ENCODE measurements at regions not wholly inside any gene's neighbourhood (a gene's known extent, or its start where the extent isn't known, plus 50 kb on each side); places are given as distances from the start of the nearest gene placed in this dataset.
"Not testable (repeated sequence)": the region's sequence is repeated elsewhere in the genome, so short reads cannot be mapped to it uniquely, and the experiment has no call there.

DNA sequence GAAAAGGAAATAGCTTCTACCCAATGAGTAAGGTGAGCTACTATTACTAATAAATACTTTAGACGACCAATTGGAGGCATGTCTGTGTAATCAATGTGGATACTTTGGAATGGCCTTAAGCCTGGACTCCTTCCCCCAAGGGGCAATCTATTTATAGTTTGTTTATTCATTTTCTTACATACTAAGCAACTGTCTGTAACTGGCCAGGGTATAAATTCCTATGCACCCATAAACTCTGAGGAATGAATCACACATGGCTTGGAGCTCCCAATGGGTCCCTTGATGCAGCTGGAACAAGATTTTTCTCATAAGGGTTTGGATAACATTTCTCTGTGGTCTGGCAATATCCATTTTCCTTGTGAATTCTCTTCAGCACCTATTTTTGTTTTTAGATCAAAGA, 506.8 kb downstream of the EDEM1 start:
- no peak for DNase-seq (ENCODE audit: low spot score)

DNA sequence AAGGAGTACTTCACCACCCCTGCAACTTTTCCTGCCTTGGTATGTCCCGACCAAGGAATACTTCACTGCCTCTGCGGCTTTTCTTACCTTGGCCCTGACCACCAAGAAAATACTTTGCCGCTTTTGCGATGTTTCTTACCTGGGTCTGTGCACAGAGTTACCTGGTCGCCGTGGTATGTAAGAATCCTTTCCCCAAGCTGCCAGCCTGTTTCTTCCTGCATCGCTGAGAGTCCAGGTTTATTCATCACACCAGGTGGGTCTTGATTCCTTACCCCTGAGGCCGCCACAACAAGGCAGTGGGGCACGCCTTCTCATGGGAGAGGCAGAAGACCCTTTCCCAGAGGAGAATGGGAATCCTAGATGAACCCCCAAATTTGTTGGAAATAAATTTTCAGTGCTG, 511.3 kb downstream of the EDEM1 start:
- DNase-seq (ENCODE audit: low spot score): no peak

DNA sequence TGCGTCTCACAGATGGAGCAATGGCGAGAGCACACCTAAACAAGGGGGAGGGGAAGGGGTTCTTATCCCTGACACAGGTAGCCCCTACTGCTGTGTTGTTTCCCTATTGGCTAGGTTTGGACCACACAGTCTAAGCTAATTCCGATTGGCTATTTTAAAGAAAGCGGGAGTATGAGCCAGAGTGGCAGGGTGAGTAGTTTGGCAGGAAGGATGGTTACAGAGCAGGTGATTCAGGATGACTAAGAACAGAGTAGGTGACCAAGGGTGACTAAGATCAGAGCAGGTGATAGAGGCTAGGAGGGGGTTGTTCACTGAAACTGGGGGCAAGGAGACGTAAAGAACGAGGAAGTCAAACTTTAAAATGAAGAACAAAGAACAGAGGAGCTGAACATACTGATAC, 511.8 kb downstream of the EDEM1 start:
- DNase-seq (ENCODE audit: low spot score): no peak

DNA sequence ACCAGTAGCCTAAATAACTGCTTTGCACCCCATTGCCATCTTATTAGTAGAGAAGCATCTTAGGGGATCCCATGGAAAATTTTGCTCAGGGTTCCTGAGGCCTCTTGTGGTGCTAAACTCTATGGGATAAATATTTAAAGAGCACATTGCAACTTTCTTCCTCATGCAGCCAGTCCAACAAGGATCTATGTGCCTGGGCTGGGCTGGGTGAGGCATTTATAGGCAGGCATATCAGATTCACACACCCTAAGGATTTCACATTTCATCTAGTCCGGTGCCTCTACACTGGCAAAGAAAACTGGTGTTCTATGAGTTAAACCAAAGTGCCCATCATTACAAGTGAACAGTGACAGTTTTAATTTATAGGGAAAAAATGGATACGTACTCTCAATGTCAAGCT, 512.3 kb downstream of the EDEM1 start:
- DNase-seq (ENCODE audit: low spot score): no peak

DNA sequence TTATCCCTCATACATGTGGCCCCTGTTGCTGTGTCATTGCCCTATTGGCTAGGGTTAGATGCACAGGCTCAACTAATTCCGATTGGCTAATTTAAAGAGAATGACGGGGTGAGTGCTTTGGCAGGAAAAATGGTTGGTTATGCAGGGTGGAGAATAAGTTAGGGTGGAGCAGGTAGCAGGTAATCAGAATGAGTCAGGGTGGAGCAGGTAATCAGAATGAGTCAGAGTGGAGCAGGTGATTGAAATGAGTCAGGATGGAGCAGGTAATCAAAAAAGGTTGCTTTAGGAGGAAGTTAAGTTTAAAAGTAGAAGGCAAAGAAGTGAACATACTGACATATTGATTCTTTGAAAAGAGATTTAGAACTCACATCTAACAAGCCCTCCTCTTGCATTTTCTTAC, 513.5 kb downstream of the EDEM1 start:
- DNase-seq (ENCODE audit: low spot score): not testable (repeated sequence)

DNA sequence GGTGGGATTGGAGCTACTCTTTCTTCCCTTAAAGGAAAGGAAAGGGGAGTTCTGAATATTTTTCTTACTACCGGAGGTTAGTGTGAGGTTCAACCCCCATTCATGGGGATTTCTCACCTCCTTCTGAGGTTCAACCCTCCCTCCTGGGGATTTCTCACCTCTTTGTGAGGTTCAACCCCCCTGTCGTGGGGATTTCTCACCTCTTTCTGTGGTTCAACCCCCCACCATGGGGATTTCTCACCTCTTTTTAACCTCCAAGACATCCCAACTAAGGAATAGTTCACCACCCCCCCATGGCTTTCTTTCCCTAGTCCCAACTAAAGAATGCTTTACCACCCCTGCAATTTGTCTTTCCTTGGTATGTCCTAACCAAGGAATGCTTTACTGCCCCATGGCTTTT, 520.3 kb downstream of the EDEM1 start:
- no peak for DNase-seq (ENCODE audit: low spot score)

DNA sequence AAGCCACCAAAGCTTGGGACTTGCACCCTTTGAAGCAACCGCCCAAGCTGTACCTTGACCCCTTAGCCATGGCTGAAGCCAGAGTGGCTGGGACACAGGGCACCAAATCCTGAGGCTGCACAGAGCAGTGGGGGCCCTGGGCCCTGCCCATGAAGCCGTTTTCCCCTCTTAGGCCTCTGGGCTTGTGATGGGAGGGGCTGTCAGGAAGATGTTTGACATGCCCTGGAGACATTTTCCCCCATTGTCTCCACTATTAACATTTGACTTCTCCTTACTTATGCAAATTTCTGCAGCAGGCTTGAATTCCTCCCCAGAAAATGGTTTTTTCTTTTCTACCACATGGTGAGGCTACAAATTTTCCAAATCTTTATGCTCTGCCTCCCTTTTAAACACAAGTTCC, 522.2 kb downstream of the EDEM1 start:
- no peak for DNase-seq (ENCODE audit: low spot score)

DNA sequence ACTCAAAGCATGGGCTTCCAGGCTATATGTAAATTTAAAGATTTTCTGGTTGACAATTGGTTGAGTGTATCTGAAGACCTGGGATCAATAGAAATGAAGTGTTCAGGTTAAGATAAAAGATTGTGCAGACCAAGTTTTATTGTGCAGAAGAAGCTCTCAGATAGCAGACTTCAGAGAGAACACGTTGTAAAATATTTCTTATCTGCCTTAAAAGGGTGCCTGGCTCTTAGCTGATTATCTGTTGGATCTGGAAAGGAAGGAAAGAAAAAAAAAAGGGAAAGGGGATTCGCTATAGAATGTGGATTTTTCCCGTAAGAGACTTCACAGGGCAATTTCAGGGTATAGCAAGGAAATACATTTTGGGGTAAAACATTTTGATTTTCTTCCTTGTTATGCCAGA, 523.2 kb downstream of the EDEM1 start:
- DNase-seq (ENCODE audit: low spot score): no peak

DNA sequence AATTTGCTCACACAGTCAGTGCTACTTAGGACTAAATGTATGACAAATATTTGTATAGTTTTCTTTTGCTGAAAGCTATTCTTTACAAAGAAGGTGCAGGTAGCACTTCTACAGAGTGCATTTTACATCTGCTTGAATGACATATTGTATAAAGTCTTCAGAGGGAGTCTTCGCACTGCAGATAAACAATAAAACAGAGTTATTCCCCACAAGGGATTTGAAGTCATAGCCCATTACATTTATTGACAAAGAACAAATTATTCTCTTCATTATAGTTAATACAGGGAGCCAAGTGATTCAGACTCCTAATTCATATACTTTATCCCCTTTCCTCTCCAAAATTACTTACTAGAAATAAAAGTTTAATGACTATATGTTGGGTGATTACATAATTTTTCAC, 529.7 kb downstream of the EDEM1 start:
- no peak for DNase-seq (ENCODE audit: low spot score)

DNA sequence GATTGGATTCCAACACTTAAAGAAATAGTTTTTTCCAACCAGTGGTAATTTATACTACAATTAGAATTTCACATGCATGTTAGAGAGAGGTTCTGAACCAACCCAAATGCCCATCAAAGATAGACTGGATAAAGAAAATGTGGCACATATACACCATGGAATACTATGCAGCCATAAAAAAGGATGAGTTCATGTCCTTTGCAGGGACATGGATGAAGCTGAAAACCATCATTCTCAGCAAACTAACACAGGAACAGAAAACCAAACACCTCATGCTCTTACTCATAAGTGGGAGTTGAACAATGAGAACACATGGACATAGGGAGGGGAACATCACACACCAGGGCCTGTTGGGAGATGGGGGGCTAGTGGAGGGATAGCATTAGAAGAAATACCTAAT, 532.2 kb downstream of the EDEM1 start:
- DNase-seq (ENCODE audit: low spot score): not testable (repeated sequence)

DNA sequence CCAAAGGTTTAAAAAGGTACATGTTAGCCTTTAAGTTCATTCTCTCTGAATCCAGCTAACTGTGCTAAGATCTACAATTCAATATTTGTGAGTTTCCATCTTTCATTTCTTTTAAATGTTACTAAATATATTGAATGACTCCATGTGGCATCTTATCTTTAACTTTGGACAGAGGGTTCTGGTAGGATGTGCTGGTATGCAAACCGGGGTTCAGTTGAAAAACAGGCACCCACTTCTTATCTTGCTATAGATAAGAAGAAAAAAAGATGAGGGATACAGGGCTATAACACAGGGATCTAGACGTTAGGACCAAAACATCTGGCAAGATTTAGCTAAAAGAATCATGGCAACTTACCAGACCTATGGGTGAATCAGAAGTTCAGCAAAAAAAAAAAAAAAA, 538.3 kb downstream of the EDEM1 start:
- DNase-seq (ENCODE audit: low spot score): no peak

DNA sequence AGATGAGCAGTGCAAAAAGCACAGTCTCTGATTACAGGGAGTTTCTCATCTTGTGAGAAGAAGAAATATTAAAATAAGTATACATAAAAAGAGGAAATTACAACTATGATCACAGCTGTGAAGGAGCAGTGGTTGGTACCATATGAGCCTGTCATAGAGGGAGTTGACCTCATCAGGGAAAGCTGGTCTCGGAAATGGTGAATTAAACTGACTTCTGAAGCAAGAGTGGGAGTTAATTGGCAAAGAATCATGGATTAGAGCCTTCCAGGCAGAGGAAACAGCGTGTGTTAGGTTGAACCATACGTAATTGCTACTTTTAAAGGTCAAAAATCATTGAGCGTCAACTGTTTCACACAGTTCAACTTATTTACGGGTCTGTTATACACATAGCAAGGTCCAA, 539.1 kb downstream of the EDEM1 start:
- no peak for DNase-seq (ENCODE audit: low spot score)

DNA sequence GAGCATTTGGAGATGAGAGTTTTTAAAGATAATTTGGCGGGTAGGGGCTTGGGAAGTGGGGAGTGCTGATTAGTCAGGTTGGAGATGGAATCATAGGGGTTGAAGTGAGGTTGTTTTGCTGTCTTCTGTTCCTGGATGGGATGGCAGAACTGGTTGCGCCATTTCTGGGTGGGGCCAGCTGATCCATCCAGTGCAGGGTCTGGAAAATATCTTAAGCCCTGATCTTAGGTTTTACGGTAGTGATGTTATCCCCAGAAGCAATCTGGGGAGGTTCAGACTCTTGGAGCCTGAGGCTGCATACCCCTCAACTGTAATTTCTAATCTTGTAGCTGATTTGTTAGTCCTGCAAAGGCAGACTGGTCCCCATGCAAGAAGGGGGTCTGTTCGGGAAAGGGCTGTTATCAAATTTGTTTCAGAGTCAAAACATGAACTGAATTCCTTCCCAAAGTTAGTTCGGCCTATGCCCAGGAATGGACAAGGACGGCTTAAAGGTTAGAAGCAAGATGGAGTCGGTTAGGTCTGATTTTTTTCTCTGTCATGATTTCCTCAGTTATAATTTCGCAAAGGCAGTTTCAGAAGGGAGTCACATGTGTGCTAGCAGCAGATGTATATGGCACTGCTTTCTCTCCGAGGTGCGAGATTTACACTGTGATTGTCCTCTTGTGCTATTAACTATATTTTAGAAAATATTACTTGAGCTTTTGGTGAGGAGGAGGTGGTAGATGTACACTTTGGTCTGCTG, 540.4 kb downstream of the EDEM1 start:
- no peak for DNase-seq (ENCODE audit: low spot score)

DNA sequence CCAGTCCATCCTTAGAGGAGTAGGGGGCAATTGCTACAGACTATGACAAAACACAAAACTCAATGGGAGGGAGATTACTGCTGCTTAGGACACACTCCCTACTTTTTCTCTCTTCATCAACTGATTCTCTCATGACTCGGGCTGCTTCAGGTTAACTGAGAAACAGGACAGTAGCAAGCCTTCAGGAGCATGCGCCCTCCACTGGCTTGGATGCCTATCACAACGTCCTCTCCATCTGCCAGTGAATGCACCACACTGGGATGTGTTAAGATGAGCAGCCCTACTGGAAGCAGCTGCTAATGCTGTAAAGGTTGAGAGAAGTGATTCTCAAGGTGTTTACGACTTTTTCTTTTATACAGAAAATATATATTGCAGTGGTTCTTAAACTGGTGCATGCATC, 542.3 kb downstream of the EDEM1 start:
- DNase-seq (ENCODE audit: low spot score): no peak

DNA sequence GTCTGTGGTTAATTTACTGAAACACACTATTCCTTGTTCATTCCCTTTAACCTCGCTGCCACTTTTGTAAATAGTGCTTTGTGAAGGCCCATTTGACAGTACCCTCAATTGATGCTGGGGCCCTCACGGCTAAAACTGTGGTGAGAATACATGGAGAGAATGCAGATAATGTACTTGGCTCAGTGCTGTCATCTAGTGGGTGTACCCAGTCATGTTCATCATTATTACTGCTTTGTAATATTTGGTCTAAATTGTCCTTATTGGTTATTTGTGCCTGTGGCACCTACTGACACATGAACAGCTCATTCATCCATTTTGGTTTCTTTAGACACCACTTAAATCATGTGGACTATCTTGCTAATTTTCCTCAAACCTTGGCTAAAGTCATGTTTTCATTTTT, 543.6 kb downstream of the EDEM1 start:
- DNase-seq (ENCODE audit: low spot score): no peak

DNA sequence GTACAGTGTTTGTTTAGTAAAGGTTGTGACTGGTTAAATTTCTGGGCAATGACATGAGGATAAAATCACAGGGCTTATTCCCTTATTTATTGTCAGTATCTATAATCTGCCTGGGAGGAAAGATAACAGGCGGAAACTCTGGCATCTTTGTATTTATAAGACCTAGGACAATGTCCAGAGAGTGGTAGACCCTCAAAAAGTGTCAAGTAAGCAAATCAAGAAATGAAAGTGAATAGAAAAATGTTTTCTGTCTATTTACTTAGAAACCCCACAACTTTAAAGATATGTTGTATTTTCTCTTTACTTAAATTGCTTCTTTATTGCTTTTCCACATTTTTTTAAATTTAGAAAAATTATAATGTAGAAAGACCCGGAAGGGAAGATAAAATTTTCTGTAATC, 544.6 kb downstream of the EDEM1 start:
- DNase-seq (ENCODE audit: low spot score): no peak

DNA sequence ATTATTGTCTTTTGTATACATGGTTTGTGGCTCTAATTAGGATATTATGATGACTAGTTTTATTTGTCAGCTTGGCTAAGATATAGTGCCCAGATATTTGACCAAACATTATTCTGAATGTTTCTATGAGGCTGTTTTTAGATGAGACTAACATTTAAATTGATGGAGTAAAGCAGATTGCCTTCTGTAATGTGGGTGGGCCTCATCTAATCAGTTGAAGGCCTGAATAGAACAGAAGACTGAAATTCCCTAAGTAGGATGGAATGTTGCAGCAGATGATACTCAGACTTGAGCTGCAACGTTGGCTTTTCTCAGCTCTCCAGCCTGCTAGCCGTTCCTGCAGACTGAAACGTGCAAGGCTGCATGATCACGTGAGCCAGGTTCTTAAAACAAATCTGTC, 546.5 kb downstream of the EDEM1 start:
- DNase-seq (ENCODE audit: low spot score): no peak

DNA sequence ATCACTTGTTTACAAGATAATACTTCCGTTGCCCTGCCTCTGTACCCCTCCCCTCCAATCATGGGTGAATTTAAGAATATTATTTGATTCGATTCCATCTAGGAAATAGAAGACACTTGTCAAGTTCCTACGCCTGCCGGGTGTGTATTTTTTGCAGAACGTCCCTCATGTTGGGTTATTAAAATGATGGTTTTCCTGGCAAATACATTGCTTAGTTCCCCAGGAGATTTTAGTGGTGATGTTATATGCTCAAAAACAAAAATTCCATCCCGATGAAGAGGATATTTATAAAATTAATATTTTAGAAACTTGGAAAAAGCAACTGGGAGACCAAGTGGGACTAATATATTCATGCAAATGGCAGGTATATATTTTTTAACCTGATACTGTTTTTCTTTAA, 548.4 kb downstream of the EDEM1 start:
- DNase-seq (ENCODE audit: low spot score): no peak

DNA sequence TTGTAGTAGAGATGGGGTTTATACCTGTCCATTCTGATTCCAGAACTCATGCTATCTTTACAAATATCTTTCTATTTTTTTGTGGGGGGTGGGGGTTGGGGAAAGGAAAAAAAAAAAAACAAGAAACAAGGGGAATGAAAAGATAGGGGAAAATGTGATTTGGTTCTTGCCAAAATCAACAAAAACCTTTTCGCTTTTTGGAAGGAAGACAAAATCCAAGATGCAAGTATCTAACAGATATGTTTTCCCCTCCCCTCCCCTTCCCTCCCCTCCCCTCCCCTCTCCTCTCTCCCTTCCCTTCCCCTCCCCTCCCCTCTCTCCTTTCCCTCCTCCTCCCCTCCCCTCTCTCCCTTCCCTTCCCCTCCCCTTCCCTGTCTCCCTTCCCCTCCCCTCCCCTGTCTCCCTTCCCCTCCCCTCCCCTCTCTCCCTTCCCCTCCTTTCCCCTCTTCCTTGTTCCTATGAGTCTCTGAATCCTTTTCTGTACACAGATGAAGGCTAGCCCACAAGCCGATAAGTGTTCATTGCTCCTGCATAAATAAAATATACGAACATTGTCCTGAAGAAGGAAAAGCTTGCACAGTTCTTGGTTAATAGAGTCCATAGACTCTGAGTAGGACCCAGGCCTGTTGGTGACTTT, 551.9 kb downstream of the EDEM1 start:
- DNase-seq (ENCODE audit: low spot score): no peak

DNA sequence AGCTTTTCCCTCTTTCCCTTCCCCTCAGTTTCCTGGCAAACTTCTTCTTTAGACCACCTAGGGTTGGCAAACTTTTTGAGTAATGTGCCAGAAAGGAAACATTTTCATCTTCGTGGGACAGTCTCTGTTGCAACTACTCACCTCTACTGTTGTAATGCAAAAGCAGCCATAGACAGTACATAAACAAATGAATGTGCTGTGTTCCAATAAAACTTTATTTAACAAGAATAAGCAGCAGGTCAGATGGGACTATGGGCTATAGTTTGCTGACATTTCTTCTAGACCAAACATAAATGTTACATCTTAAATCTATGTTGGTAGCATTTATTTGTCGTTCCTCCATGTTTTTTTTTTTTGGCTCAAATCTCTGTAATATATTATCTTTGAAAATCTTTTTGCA, 552.4 kb downstream of the EDEM1 start:
- DNase-seq (ENCODE audit: low spot score): no peak

DNA sequence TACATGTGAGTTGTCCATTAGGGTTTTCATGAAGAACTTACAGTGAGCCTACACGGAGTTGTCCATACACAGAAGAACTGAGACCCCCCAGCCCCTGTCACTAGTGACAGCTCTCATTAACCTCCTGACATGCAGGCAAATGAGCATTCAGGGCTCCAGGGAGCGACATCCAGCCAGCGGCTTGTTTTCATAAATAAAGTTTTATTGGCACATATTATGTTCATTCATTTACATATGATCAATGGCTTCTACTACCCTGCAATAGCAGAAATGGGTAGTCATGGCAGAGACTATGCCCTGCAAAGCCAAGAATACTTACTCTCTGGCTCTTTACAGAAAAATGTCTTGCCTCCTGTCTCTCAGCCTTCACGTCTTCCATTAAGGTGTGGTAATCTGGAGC, 553.5 kb downstream of the EDEM1 start:
- DNase-seq (ENCODE audit: low spot score): no peak

DNA sequence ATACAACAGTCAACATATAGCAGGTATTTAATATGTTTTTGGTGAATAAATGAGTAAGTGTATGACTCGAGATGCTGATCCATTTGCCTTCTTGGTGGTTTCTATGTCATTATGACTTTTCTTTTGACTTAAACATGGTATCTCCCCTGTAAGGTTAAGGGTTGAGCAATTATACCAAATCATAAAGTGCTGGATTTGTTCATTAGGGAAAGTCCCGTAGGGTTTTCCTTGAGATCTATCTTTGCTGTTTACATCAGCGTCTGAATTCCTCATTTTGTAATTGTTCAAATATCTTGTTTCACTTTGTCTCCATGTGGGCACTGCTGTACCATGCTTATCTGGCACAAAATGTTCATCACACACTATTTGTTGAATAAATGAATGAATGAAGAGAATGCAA, 562.6 kb downstream of the EDEM1 start:
- no peak for DNase-seq (ENCODE audit: low spot score)

DNA sequence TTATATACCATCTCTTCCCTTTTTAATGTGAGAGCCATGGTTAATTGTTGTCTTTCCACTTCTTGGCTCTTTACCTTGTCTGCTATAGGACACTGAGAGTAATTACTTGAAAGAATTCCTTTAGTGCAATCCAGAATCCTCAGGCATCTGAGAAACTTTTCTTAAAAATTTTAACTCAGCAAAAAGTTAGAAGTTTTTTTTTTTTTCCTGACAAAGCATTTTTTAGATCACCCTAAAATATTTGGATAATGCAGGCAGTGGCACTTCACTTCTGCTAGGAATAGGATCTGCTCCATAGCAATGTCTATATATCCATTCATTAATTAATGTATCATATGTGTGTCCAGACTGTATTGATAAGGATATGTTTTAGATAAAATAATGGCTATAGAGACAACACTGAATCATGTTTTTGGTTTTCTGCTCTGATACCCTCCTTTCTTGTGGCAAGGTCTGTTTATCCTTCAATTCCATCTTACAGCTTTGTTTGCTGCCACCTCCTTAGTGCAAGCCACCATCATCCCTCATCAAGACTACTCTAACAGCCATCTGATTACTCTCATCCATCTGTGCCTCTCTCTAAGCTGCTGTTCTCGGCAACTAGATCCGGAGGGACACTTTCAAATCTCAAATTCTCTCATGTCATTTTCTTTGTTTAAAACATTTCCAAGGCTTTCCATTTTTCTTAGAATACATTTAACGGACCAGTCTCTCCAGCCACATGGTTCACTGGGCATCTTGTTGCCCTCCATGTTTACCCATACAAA, 563.5 kb downstream of the EDEM1 start:
- DNase-seq (ENCODE audit: low spot score): no peak
